ENCODE measurements at regions not wholly inside any gene's neighbourhood (a gene's known extent, or its start where the extent isn't known, plus 50 kb on each side); places are given as distances from the start of the nearest gene placed in this dataset.

- DNase-seq (ENCODE audit: low spot score): no peak
- TF ChIP-seq CTCF (IDR thresholded peaks at IDR 0.05; ENCODE audit: extremely low read depth, missing control alignments): no peak
These were observed 76.6 kb downstream of the CEBPB start for GRCh38 chr20:50267041-50267865.

- no peak for DNase-seq (ENCODE audit: low spot score)
- no peak for TF ChIP-seq CTCF (IDR thresholded peaks at IDR 0.05; ENCODE audit: extremely low read depth, missing control alignments)
These were observed 77.2 kb downstream of the CEBPB start for GRCh38 chr20:50267866-50268219.

- no peak for TF ChIP-seq CTCF (IDR thresholded peaks at IDR 0.05; ENCODE audit: extremely low read depth, missing control alignments)
- no peak for DNase-seq (ENCODE audit: low spot score)
These were observed 78.7 kb downstream of the CEBPB start for GRCh38 chr20:50269091-50270033.

GRCh38 chr20:50270034-50270395, 79.4 kb downstream of the CEBPB start:
- no peak for DNase-seq (ENCODE audit: low spot score)
- TF ChIP-seq CTCF (IDR thresholded peaks at IDR 0.05; ENCODE audit: extremely low read depth, missing control alignments): no peak

- no peak for DNase-seq (ENCODE audit: low spot score)
- no peak for TF ChIP-seq CTCF (IDR thresholded peaks at IDR 0.05; ENCODE audit: extremely low read depth, missing control alignments)
These were observed 79.9 kb downstream of the CEBPB start for GRCh38 chr20:50270569-50270968.

- TF ChIP-seq CTCF (IDR thresholded peaks at IDR 0.05; ENCODE audit: extremely low read depth, missing control alignments): no peak
- no peak for DNase-seq (ENCODE audit: low spot score)
These were observed 80.5 kb downstream of the CEBPB start for GRCh38 chr20:50271176-50271575.

GRCh38 chr20:50271612-50272011, 81.0 kb downstream of the CEBPB start:
- TF ChIP-seq CTCF (IDR thresholded peaks at IDR 0.05; ENCODE audit: extremely low read depth, missing control alignments): no peak
- DNase-seq (ENCODE audit: low spot score): no peak
